Loucy (cell line): ENCODE measurements at regions not wholly inside any gene's neighbourhood (a gene's known extent, or its start where the extent isn't known, plus 50 kb on each side); places are given as distances from the start of the nearest gene placed in this dataset.

Experiments used
- H2AFZ ChIP-seq: fragments of 200-600 bp; sonication (generic); 2 replicates; pipeline ENCODE4 v1.6.0; 2016; ENCODE audit warnings: antibody characterized with exemption, mild to moderate bottlenecking, low read length, moderate library complexity
- H3F3A ChIP-seq: fragments of 200-600 bp; 2 replicates; pipeline ENCODE4 v1.6.0; 2016; ENCODE audit warnings: antibody characterized with exemption, low read depth, mild to moderate bottlenecking
- H3K27me3 ChIP-seq: fragments of 200-600 bp; sonication (generic); 2 replicates; pipeline ENCODE4 v1.6.1; 2014; ENCODE audit warnings: low read length, mild to moderate bottlenecking; ENCODE audit not compliant: insufficient read depth, poor library complexity, severe bottlenecking
- H3K36me3 ChIP-seq: fragments of 200-600 bp; sonication (generic); 2 replicates; pipeline ENCODE4 v1.6.1; 2016; ENCODE audit warnings: low read length; ENCODE audit not compliant: insufficient read depth
- H3K4me1 ChIP-seq: fragments of 200-600 bp; sonication (generic); 2 replicates; pipeline ENCODE4 v1.5.1; 2014; ENCODE audit warnings: low read length, mild to moderate bottlenecking; ENCODE audit not compliant: insufficient read depth, poor library complexity, severe bottlenecking
- H3K4me2 ChIP-seq: fragments of 200-600 bp; sonication (generic); 2 replicates; pipeline ENCODE4 v1.6.0; 2014; ENCODE audit warnings: antibody characterized with exemption, low read length, low read depth, mild to moderate bottlenecking; ENCODE audit not compliant: poor library complexity, severe bottlenecking
- H3K4me3 ChIP-seq: fragments of 200-600 bp; sonication (generic); 2 replicates; pipeline ENCODE4 v1.5.1; 2014; ENCODE audit warnings: low read length, mild to moderate bottlenecking, mixed read lengths; ENCODE audit not compliant: poor library complexity, severe bottlenecking
- H3K79me2 ChIP-seq: fragments of 200-600 bp; sonication (generic); 2 replicates; pipeline ENCODE4 v1.6.1; 2014; ENCODE audit warnings: low read length; ENCODE audit not compliant: insufficient read depth
- H3K9ac ChIP-seq: fragments of 200-600 bp; sonication (generic); 2 replicates; pipeline ENCODE4 v1.6.0; 2014; ENCODE audit warnings: mild to moderate bottlenecking, low read depth, low read length, moderate library complexity; ENCODE audit not compliant: poor library complexity, severe bottlenecking
- H3K9me2 ChIP-seq: fragments of 200-600 bp; sonication (generic); replicated peaks from 2 replicates; pipeline ENCODE4 v1.6.1; 2016; ENCODE audit warnings: low read depth, low read length, mixed read lengths
- H3K9me3 ChIP-seq: fragments of 200-600 bp; sonication (generic); 2 replicates; pipeline ENCODE4 v1.6.1; 2014; ENCODE audit warnings: mild to moderate bottlenecking, antibody characterized with exemption, low read length, low read depth; ENCODE audit not compliant: insufficient read depth
- H4K20me1 ChIP-seq: fragments of 200-600 bp; sonication (generic); 2 replicates; pipeline ENCODE4 v1.6.0; 2014; ENCODE audit warnings: antibody characterized with exemption, low read length, mild to moderate bottlenecking; ENCODE audit not compliant: insufficient read depth, poor library complexity, severe bottlenecking
- EZH2phosphoT487 ChIP-seq: fragments of 200-600 bp; IDR thresholded peaks from 2 replicates; pipeline ENCODE4 v1.6.1; 2018; ENCODE audit warnings: antibody characterized with exemption, mild to moderate bottlenecking, moderate library complexity, borderline replicate concordance
- TF ChIP-seq, protein P1 (sequence below): fragments of 200-600 bp; sonication (generic); conservative IDR thresholded peaks from 2 replicates; pipeline ENCODE4 v1.5.1; 2014; ENCODE audit warnings: mild to moderate bottlenecking, antibody characterized with exemption, low read length

DNA sequence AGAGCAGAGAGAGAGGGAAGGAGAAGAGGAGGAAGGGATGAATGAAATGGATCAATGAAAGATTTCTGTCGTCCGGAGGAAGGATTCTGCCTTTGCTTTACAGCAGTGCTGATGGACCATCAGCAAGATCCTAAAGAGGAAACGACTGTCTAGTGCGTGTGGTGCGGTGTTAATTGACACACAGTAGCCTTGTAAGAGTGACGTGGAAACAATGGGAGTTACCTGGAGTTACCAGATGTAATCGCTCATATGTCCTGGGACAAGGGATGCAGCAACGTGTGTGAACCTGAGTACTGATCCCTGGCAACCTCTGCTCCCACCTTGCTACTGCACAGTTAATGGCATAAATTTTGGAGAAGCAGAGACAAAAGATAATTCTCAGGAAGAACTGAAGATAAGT, 62.6 kb upstream of the TPRG1 start:
- Histone ChIP-seq H3K4me1 (no peaks in the 10 kb centered on the region), H3K4me2 (no peak overlapping the region), H3K9me3 (no peaks in the 10 kb centered on the region), H3K27me3 (no peaks in the 10 kb centered on the region), H3K4me3 (no peak overlapping the region), H3K79me2 (no peaks in the 10 kb centered on the region), H2AFZ (no peak overlapping the region), H4K20me1 (no peaks in the 10 kb centered on the region), H3K36me3 (no peaks in the 10 kb centered on the region), H3F3A (no peaks in the 10 kb centered on the region), H3K9me2 (no peaks in the 10 kb centered on the region), H3K9ac (no peak overlapping the region)
- TF ChIP-seq, protein P1, sequence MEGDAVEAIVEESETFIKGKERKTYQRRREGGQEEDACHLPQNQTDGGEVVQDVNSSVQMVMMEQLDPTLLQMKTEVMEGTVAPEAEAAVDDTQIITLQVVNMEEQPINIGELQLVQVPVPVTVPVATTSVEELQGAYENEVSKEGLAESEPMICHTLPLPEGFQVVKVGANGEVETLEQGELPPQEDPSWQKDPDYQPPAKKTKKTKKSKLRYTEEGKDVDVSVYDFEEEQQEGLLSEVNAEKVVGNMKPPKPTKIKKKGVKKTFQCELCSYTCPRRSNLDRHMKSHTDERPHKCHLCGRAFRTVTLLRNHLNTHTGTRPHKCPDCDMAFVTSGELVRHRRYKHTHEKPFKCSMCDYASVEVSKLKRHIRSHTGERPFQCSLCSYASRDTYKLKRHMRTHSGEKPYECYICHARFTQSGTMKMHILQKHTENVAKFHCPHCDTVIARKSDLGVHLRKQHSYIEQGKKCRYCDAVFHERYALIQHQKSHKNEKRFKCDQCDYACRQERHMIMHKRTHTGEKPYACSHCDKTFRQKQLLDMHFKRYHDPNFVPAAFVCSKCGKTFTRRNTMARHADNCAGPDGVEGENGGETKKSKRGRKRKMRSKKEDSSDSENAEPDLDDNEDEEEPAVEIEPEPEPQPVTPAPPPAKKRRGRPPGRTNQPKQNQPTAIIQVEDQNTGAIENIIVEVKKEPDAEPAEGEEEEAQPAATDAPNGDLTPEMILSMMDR = no peak
- TF ChIP-seq EZH2phosphoT487 = no peak

GRCh38 chr3:189117087-189117486, 54.7 kb upstream of the TPRG1 start:
- Histone ChIP-seq H3K4me3 (no peak overlapping the region), H3K79me2 (no peaks in the 10 kb centered on the region), H3F3A (no peaks in the 10 kb centered on the region), H3K9ac (no peak overlapping the region), H3K9me2 (no peaks in the 10 kb centered on the region), H2AFZ (no peak overlapping the region), H3K36me3 (no peaks in the 10 kb centered on the region), H3K27me3 (no peaks in the 10 kb centered on the region), H3K9me3 (peaks cover 5% of the 10 kb centered on the region; the same call in 1 of the 2 replicates), H3K4me2 (no peak overlapping the region), H3K4me1 (peaks cover 9% of the 10 kb centered on the region), H4K20me1 (no peaks in the 10 kb centered on the region)
- no peak for TF ChIP-seq EZH2phosphoT487
- TF ChIP-seq, protein P1 = no peak

GRCh38 chr3:189118896-189119295, 52.9 kb upstream of the TPRG1 start:
- no peaks in the 10 kb centered on the region for H3K79me2 ChIP-seq
- H3K9me2 ChIP-seq = no peaks in the 10 kb centered on the region
- H3F3A ChIP-seq = no peaks in the 10 kb centered on the region
- no peak overlapping the region for H2AFZ ChIP-seq
- no peak overlapping the region for H3K4me3 ChIP-seq
- peaks cover 5% of the 10 kb centered on the region; the same call in 1 of the 2 replicates for H3K9me3 ChIP-seq
- H3K36me3 ChIP-seq = no peaks in the 10 kb centered on the region
- H3K27me3 ChIP-seq = no peaks in the 10 kb centered on the region
- no peak overlapping the region for H3K9ac ChIP-seq
- H3K4me1 ChIP-seq = peaks cover 17% of the 10 kb centered on the region
- no peak for TF ChIP-seq EZH2phosphoT487
- TF ChIP-seq, protein P1 = no peak
- H4K20me1 ChIP-seq = no peaks in the 10 kb centered on the region
- H3K4me2 ChIP-seq = no peak overlapping the region
